HG02759 (cell line): ENCODE measurements at regions not wholly inside any gene's neighbourhood (a gene's known extent, or its start where the extent isn't known, plus 50 kb on each side); places are given as distances from the start of the nearest gene placed in this dataset.

Source experiments
- ATAC-seq: cut with Tn5 transposase; IDR thresholded peaks from one replicate; pipeline ENCODE4 v1.9.1; 2021; ENCODE audit warnings: mild to moderate bottlenecking, moderate library complexity; ENCODE audit not compliant: unreplicated experiment

DNA sequence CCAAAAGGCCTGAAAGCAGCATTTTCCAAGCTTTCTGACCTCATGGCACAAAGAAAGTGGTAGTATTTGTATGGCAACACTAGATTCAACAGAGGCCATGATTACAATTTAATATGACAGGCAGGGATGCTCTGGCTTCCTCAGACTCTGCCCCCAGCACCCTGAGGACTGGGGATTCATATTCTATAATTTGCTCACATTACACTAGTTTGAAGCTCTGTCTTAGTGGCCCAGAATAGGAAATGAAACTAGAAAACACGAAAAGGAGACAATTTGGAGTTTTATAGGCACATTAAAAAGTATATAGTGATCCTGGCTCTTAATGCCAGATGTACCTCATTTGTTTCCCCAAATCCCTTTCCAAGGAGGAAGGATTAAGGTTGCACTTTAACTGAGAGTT is 173.0 kb upstream of the STK17B start:
- no peak for ATAC-seq

DNA sequence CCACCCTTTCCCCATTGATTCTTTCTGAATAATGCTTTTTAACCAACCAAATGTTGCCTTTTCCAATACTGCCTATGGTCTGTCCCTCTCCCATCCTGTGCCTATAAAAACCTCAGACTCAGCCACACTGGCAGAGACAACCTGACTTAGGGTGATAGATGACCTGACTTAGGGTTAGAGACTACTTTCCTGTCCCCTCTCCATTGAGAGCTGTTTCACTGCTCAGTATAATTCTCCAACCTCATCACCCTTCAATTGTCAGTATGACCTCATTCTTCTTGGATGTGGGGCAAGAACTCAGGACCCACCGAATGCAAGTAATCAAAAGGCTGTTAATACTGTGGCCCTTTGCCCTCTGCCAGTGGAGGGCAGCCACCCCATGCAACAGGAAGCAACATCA is 182.3 kb upstream of the STK17B start:
- ATAC-seq = no peak

DNA sequence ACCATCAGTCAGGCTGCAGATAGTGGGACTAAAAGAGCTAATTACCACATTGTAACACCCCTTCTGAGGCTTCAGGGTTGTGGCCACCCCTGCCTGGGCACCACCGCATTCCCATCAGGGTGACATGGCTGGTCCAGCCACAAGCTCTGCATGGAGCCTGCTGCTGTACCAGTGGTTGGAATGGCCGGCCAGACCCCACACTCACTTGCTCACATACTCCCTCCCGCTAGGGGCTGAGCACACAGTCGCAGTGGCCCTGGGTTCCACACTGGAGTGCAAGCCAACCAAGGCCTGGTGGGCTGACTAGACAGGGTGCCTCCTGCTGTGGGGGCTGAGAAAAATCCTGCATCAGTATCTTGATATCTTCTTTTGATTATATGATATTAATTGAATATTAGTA is 182.8 kb upstream of the STK17B start:
- ATAC-seq = no peak

DNA sequence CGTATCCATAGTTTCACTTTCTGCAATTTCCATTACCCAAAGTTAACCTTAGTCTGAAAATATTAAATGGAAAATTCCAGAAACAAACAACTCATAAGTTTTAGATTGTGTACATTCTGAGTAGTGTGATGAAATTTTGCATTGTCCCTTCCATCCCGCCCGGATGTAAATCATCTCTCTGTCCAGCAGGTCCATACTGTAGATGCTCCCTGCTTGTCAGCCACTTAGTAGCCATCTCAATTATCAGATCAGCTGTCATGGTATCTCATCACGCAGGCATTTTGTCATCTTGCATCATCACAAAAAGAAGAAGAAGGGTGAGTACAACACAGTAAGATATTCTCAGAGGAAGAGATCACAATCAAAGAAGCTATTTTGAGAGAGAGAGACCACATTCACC is 185.0 kb upstream of the STK17B start:
- no peak for ATAC-seq

DNA sequence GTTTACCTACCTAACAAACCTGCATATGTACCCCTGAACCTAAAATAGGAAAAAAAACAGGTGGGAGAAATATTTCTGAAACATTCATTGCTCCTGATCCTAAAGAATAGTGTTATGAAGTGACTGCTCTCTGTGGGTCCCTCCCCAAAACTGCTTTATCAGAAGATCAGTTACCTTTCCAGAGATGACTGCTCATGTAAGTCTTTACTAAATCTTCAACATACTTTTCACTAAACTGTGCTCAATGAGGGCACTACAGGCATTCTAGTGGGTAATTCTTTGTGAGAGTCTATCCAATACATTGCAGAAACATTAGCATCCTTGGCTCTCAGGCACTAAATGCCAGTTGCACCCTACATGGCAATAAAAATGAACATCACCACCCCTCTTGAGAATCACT is 189.3 kb upstream of the STK17B start:
- ATAC-seq = no peak

GRCh38 chr2:196361606-196362326 is 190.4 kb upstream of the STK17B start:
- no peak for ATAC-seq

GRCh38 chr2:196362973-196363549 is 191.7 kb upstream of the STK17B start:
- ATAC-seq = no peak

DNA sequence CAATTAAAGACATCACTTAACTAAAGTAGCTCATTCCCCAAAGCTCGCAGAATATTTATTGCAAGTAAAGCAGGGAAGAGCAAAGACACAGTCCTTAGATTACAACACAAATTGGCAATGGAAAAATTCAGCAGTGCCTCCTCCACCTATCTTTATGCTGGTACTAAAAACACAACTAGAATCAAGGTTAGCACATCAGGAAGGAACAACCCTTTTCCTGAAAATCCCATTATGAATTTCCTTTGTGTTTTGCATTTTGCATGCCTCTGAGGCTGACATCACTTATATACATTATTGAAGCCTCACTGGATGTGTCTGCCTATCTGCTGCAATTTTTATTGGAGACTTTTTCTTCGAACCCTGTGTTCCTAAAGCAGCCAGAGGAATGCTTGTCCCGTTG is 193.8 kb upstream of the STK17B start:
- no peak for ATAC-seq

- no peak for ATAC-seq
Measured at GRCh38 chr2:196365923-196366322, 194.5 kb upstream of the STK17B start.

DNA sequence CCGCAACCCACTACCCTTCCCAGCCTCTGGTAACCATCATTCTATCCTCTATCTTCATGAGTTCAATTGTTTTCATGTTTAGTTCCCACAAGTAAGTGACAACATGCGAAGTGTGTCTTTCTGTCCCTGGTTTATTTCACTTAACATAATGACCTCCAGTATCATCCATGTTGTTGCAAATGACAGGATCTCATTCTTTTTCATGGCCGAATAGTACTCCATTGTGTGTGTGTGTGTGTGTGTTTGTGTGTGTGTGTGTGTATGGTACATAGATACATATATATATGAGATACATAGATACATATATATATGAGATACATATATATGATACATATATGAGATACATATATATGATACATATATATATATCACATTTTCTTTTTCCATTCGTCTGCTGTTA is 196.3 kb upstream of the STK17B start:
- ATAC-seq = no peak

- ATAC-seq = no peak
Measured at GRCh38 chr2:196368546-196369225, 197.3 kb upstream of the STK17B start.

- ATAC-seq = no peak
Measured at GRCh38 chr2:196369967-196370366, 198.6 kb upstream of the STK17B start.

GRCh38 chr2:196370381-196370780 is 199.0 kb upstream of the STK17B start:
- no peak for ATAC-seq

DNA sequence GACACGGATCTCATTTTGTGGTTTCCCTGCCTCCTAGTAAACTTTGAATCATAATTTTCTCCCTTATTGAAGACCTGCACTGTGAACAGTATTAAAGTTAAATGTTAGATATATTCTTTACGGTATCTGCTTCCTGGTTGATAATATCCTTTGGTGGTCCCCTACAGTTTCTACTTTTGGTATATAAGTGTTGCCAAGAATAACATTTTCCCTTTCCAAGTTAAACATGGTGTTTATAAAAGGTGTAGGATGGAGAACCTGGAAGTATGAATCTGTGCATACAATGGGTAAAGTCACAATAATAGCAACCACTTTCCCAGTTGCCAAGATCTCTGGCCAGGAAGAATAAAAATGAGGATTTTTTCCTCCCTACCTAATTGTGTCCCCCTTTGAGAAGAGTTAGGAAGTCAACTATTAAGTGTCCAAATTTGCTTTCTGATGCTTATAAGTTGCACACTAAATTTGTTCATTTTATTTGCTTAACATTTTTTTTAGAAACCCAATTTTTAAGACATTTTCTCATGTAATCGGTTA is 201.0 kb upstream of the STK17B start:
- ATAC-seq = no peak

DNA sequence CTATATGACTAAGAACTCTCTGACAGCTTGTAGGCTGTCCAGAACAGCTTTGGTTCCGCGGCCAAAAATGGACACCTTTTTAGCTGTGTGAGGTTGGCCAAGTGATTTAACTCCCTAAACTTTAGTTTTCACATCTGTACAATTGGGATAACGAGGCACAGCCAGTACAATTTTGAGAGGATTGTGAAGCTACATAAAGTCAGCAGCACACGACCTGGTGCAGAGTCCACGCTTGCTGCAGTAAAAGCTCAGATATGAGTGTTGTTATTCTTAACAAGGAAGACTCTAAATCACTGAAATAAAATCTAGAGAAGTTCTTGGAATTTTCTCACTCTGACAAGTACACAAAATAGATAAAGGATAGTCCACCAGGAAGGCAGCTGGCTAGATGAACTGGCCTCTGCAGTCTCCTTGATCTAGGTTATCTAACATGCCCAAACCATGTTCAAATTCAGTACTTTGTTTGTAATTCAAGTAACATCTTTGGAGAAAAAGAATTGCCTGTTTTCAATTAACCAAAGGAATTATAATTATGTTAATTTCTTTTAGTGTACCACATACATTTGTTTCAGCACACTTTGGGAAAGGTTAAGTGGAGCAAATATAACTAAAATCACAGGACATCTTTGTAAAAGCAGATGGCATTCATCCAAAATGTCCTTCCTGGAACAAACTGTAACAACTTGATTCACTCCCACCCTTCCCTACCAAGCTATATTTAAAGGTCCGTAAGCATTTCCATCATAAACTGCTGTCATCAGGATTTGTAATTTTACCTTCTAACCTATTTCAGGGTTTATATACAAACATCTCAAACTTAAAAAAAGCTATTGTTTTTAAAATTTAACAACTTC is 201.7 kb upstream of the STK17B start:
- no peak for ATAC-seq

GRCh38 chr2:196376984-196377877 is 205.9 kb upstream of the STK17B start:
- peak; percentile 64 for ATAC-seq

- ATAC-seq = no peak
Measured at GRCh38 chr2:196379600-196379999, 208.2 kb upstream of the STK17B start.

DNA sequence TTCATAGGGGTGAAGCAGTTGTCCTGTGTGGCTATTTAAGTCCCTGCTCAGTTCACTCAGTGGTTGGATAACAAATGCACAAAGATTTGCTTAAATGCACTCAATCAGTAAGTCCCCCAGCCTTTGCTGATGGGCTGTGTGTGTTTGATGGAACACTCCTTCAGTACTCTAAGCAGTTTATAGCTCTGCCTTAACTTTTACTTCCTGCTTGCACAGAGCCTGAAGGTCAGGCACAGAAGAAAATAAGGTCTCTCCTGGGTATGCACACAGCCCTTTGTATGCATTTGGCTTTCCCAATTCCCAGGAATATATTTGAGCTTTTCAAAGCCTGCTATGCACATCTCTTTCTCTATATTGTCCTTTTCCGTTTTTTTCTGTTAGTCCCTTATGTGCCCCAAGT is 208.7 kb upstream of the STK17B start:
- ATAC-seq = no peak

- no peak for ATAC-seq
Measured at GRCh38 chr2:196380575-196380974, 209.2 kb upstream of the STK17B start.

DNA sequence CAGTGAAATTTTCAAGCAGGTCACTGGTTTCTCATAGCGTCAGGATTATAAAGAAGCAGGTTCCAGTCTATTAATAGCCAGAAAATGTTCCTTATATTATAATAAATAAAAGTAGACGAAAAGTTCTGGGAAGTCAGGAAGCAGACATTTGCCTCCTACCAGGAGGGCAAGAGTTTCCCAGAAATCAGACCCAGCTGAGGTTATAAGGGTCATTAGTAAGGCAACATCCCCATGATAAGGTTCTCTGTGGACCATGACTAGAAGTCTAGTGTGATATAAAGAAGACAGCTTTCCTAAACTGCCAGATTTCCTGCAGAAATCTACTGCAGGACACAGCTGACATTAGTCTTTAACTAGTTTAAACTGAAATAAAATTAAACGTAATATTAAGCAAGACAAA is 210.1 kb upstream of the STK17B start:
- no peak for ATAC-seq
